NT2/D1 (cell line): ENCODE measurements at regions not wholly inside any gene's neighbourhood (a gene's known extent, or its start where the extent isn't known, plus 50 kb on each side); places are given as distances from the start of the nearest gene placed in this dataset.

Source experiments
- DNase-seq: peaks from one replicate; pipeline ENCODE4 v3.0.0-alpha.2; 2011; ENCODE audit warnings: low read depth, low spot score
- H3K27me3 ChIP-seq: 2 replicates; pipeline ENCODE4 v1.6.0; 2011; ENCODE audit warnings: mild to moderate bottlenecking; ENCODE audit not compliant: insufficient read length, insufficient read depth
- H3K36me3 ChIP-seq: 2 replicates; pipeline ENCODE4 v1.6.1; 2011; ENCODE audit warnings: mild to moderate bottlenecking, low read length, mixed read lengths; ENCODE audit not compliant: insufficient read depth, insufficient read length
- H3K4me1 ChIP-seq: 2 replicates; pipeline ENCODE4 v1.5.1; 2011; ENCODE audit not compliant: insufficient read depth, insufficient read length
- H3K4me3 ChIP-seq: 2 replicates; pipeline ENCODE4 v1.5.1; 2011; ENCODE audit warnings: low read depth; ENCODE audit not compliant: insufficient read length
- H3K9ac ChIP-seq: 2 replicates; pipeline ENCODE4 v1.6.0; 2011; ENCODE audit warnings: low read depth; ENCODE audit not compliant: insufficient read length
- H3K9me3 ChIP-seq: 2 replicates; pipeline ENCODE4 v1.5.1; 2011; ENCODE audit warnings: mild to moderate bottlenecking, low read length; ENCODE audit not compliant: insufficient read depth
- SUZ12 ChIP-seq: IDR thresholded peaks from 2 replicates; pipeline ENCODE4 v1.6.1; 2011; ENCODE audit not compliant: insufficient read length, insufficient read depth; ENCODE audit errors: extremely low read depth
- YY1 ChIP-seq: IDR thresholded peaks from 2 replicates; pipeline ENCODE4 v1.6.1; 2011; ENCODE audit not compliant: insufficient read length, insufficient read depth
- ZNF274 ChIP-seq: IDR thresholded peaks from 2 replicates; pipeline ENCODE4 v1.6.1; 2011; ENCODE audit warnings: mild to moderate bottlenecking, low read depth, low read length

- TF ChIP-seq ZNF274 (no peak), YY1 (no peak), SUZ12 (no peak)
- DNase-seq: no peak
- no peaks in the 10 kb centered on the region for H3K27me3 ChIP-seq
- no peaks in the 10 kb centered on the region for H3K36me3 ChIP-seq
- H3K9me3 ChIP-seq: no peaks in the 10 kb centered on the region
- no peak overlapping the region for H3K4me3 ChIP-seq
- no peaks in the 10 kb centered on the region for H3K4me1 ChIP-seq
- H3K9ac ChIP-seq: no peak overlapping the region
Observed at GRCh38 chr6:120646101-120646500, 688.2 kb downstream of the TBC1D32 start.

DNA sequence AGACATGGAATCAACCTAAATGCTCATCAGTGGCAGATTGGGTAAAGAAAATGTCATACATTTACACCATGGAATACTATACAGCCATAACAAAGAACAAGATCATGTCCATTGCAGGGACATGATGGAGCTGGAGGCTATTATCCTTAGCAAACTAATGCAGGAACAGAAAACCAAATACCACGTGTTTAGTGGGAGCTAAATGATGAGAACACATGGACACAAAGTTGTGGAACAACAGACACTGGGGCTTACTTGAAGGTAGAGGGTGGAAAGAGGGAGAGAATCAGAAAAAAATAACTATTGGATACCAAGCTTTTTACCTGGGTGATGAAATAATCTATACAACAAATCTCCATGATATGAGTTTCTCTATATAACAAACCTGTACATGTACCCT lies 701.3 kb downstream of the TBC1D32 start:
- Histone ChIP-seq H3K36me3 (no peaks in the 10 kb centered on the region), H3K9me3 (no peaks in the 10 kb centered on the region), H3K4me3 (no peak overlapping the region), H3K9ac (no peak overlapping the region), H3K27me3 (no peaks in the 10 kb centered on the region), H3K4me1 (no peaks in the 10 kb centered on the region)
- no peak for DNase-seq
- TF ChIP-seq SUZ12 (no peak), YY1 (no peak), ZNF274 (no peak)

DNA sequence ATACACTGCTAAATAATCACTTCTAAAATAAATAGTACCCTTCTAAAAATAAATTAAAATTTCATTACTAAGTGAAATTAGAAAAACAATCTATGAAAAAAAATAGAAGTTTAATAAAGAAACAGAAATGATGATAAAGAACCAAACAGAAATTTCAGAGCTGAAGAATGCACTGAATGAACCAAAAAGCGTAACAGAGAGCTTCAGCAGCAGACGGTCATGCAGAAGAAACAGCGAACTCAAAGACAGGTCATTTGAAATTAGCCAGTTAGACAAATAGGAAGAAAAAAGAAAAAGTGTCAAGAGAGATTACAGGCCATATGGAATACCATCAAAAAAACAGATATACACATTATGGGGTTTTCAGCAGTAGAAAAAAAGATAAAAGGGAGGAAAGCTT lies 706.7 kb downstream of the TBC1D32 start:
- Histone ChIP-seq H3K9me3 (no peaks in the 10 kb centered on the region), H3K27me3 (no peaks in the 10 kb centered on the region), H3K9ac (no peak overlapping the region), H3K36me3 (no peaks in the 10 kb centered on the region), H3K4me3 (no peak overlapping the region), H3K4me1 (no peaks in the 10 kb centered on the region)
- no peak for TF ChIP-seq SUZ12
- DNase-seq: no peak

- Histone ChIP-seq H3K27me3 (no peaks in the 10 kb centered on the region), H3K36me3 (no peaks in the 10 kb centered on the region), H3K9ac (no peak overlapping the region), H3K4me1 (no peaks in the 10 kb centered on the region), H3K9me3 (no peaks in the 10 kb centered on the region), H3K4me3 (no peak overlapping the region)
- no peak for DNase-seq
- TF ChIP-seq YY1 (no peak), ZNF274 (no peak), SUZ12 (no peak)
Observed at GRCh38 chr6:120622127-120622631, 712.1 kb downstream of the TBC1D32 start.

DNA sequence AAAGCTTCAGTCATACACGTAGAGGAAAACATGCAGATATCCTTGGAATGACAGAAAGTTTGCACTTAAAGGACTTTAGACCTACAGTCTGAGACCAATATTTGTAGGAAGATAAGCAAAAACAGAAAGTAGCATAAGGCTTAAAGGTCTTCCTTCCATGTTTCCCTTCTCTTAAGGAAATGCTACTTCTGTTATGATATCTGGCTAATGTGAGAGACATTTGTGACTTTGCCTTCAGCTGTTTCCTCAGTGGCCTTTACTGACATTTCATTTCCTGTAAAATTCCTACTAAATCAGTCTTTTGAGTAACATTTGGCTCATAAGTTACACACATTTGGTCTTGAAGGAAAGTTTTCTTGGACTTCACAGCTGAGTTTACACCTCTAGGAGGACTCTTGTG lies 713.4 kb downstream of the TBC1D32 start:
- Histone ChIP-seq H3K4me1 (no peaks in the 10 kb centered on the region), H3K9me3 (no peaks in the 10 kb centered on the region), H3K36me3 (no peaks in the 10 kb centered on the region), H3K4me3 (no peak overlapping the region), H3K27me3 (no peaks in the 10 kb centered on the region), H3K9ac (no peak overlapping the region)
- TF ChIP-seq ZNF274 (no peak), YY1 (no peak), SUZ12 (no peak)
- DNase-seq: no peak

DNA sequence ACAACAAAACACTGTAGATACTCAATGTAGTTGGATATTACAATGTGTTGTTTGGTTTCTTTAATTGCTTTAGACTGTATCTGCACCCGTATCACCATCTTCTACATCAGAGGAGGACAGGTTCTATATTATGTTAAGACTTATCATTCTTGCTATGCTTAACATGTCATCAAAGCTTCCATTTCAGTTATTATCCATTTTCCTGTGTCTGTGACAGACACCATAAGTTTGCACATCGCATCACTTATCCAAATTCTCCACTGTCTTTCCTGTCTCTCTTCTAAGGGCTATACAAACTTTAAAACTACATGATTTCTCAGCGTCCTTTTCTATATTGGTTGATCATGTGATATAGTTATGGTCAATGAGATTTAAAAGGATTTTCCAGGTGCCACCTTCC lies 719.0 kb downstream of the TBC1D32 start:
- no peak for TF ChIP-seq ZNF274
- TF ChIP-seq SUZ12: no peak
- no peak for TF ChIP-seq YY1
- H3K9ac ChIP-seq: no peak overlapping the region
- H3K36me3 ChIP-seq: no peaks in the 10 kb centered on the region
- H3K9me3 ChIP-seq: no peaks in the 10 kb centered on the region
- no peaks in the 10 kb centered on the region for H3K4me1 ChIP-seq
- no peaks in the 10 kb centered on the region for H3K27me3 ChIP-seq
- no peak overlapping the region for H3K4me3 ChIP-seq
- DNase-seq: no peak

DNA sequence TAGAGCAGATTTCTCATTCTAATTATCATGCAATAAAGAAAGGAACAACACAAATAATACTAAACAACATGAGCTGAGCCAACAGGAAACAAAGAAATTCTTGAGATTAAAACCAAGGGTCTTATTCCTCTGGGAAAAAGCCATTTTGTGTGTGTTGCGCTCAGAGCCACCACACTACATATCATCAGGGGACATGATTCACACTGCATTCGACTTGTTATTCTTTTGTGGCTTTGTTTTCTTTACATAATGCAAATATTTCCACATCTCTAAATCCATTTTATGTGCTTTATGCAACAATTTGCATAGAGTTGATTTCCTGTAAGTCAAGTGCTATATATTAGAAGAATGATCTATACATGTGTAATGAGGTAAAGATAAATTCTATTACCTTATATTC lies 719.6 kb downstream of the TBC1D32 start:
- H3K9me3 ChIP-seq: no peaks in the 10 kb centered on the region
- no peaks in the 10 kb centered on the region for H3K4me1 ChIP-seq
- H3K9ac ChIP-seq: no peak overlapping the region
- H3K27me3 ChIP-seq: no peaks in the 10 kb centered on the region
- no peak for DNase-seq
- no peaks in the 10 kb centered on the region for H3K36me3 ChIP-seq
- no peak overlapping the region for H3K4me3 ChIP-seq
- TF ChIP-seq YY1 (no peak), ZNF274 (no peak), SUZ12 (no peak)

GRCh38 chr6:120608826-120609225 lies 725.5 kb downstream of the TBC1D32 start:
- no peak for DNase-seq
- H3K27me3 ChIP-seq: no peaks in the 10 kb centered on the region
- no peak overlapping the region for H3K4me3 ChIP-seq
- H3K36me3 ChIP-seq: no peaks in the 10 kb centered on the region
- no peaks in the 10 kb centered on the region for H3K4me1 ChIP-seq
- H3K9ac ChIP-seq: no peak overlapping the region
- TF ChIP-seq ZNF274 (no peak), SUZ12 (no peak), YY1 (no peak)
- no peaks in the 10 kb centered on the region for H3K9me3 ChIP-seq
